ENCODE measurements at regions not wholly inside any gene's neighbourhood (a gene's known extent, or its start where the extent isn't known, plus 50 kb on each side); places are given as distances from the start of the nearest gene placed in this dataset.
"Not testable (repeated sequence)": the region's sequence is repeated elsewhere in the genome, so short reads cannot be mapped to it uniquely, and the experiment has no call there.

DNA sequence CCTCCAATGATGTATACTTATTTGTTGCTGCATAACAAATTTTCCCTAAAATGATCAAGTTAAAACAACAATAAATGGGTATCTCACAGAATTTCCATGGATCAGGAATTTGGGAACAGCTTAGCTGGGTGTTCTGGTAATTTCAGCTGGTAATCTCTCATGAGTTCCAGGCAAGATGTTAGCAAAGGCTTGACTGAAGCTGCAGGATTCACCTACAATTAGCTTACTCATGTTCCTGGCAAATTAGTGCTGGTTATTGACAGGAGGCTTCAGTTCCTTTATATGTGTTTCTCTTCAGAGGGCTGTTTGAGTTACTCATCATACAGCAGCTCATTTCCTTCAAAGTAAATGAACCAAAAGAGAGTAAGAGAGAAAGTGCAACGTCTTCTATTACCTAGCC lies 506.3 kb upstream of the IMPG1 start:
- POLR2A ChIA-PET = no interaction called here
- H3K4me1 Mint-ChIP-seq (ENCODE audit: low read depth, unreplicated experiment) = no peaks in the 10 kb centered on the region
- no peak overlapping the region for H3K4me3 ChIP-seq (ENCODE audit: low read depth, low read length)
- H3K27ac Mint-ChIP-seq (ENCODE audit: unreplicated experiment) = no peak overlapping the region
- no peaks in the 10 kb centered on the region for H3K9me3 Mint-ChIP-seq (ENCODE audit: unreplicated experiment)
- no TSS peak for BruUV-seq (replicated peaks)
- H3K4me1 ChIP-seq = no peaks in the 10 kb centered on the region
- H3K36me3 Mint-ChIP-seq (ENCODE audit: insufficient read depth, unreplicated experiment) = no peaks in the 10 kb centered on the region
- peaks cover 3% of the 10 kb centered on the region for H3K27me3 Mint-ChIP-seq (ENCODE audit: insufficient read depth, unreplicated experiment)
- no peaks in the 10 kb centered on the region for H3K36me3 ChIP-seq (ENCODE audit: control insufficient read depth, insufficient read depth, low read length)
- no peaks in the 10 kb centered on the region for H3K27me3 ChIP-seq (replicated peaks; ENCODE audit: control insufficient read depth, insufficient read depth, low read length)
- intact Hi-C loops (cut with micrococcal nuclease; ENCODE audit: unreplicated experiment) = no loop called here
- no peak overlapping the region for H3K4me3 Mint-ChIP-seq (ENCODE audit: unreplicated experiment)
- no peak for DNase-seq
- no peaks in the 10 kb centered on the region for H3K9me3 ChIP-seq
- CTCF ChIA-PET = no interaction called here
- TF ChIP-seq CTCF (IDR thresholded peaks at IDR 0.05; ENCODE audit: insufficient read depth in 1 of 2, low read depth in 1 of 2, low read length in 1 of 2, severe bottlenecking in 1 of 2, unreplicated experiment in 1 of 2) = no peak

- TF ChIP-seq CTCF (IDR thresholded peaks at IDR 0.05; ENCODE audit: insufficient read depth in 1 of 2, low read depth in 1 of 2, low read length in 1 of 2, severe bottlenecking in 1 of 2, unreplicated experiment in 1 of 2) = no peak
- Mint-ChIP-seq H3K4me1 (ENCODE audit: low read depth, unreplicated experiment) (no peaks in the 10 kb centered on the region), H3K9me3 (ENCODE audit: unreplicated experiment) (no peaks in the 10 kb centered on the region), H3K27ac (ENCODE audit: unreplicated experiment) (no peak overlapping the region), H3K4me3 (ENCODE audit: unreplicated experiment) (no peak overlapping the region), H3K36me3 (ENCODE audit: insufficient read depth, unreplicated experiment) (no peaks in the 10 kb centered on the region), H3K27me3 (ENCODE audit: insufficient read depth, unreplicated experiment) (no peaks in the 10 kb centered on the region)
- Histone ChIP-seq H3K4me3 (ENCODE audit: low read depth, low read length) (no peak overlapping the region), H3K36me3 (ENCODE audit: control insufficient read depth, insufficient read depth, low read length) (no peaks in the 10 kb centered on the region), H3K9me3 (no peaks in the 10 kb centered on the region), H3K27me3 (replicated peaks; ENCODE audit: control insufficient read depth, insufficient read depth, low read length) (no peaks in the 10 kb centered on the region), H3K4me1 (no peaks in the 10 kb centered on the region)
- intact Hi-C loops (cut with micrococcal nuclease; ENCODE audit: unreplicated experiment) = no loop called here
- ChIA-PET POLR2A (no interaction called here), CTCF (no interaction called here)
- DNase-seq = no peak
- no TSS peak for BruUV-seq (replicated peaks)
Observed at GRCh38 chr6:76574746-76575145, 502.3 kb upstream of the IMPG1 start.

DNA sequence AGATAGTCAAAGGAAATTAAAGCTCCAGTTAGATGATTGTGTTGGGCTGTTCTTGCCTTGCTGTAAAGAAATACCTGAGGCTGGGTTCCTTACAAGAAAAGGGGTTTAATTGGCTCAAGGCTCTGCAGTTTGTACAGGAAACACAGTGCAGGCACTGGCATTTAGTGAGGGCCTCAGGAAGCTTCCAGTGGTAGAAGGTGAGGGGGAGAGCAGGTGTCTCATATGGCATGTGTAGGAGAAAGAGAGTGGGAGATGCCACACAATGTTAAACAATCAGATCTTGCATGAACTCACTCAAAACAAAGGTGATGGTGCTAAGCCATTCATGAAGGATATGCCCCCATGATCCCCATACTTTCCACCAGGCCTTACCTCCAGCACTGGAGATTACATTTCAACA lies 493.5 kb upstream of the IMPG1 start:
- no peaks in the 10 kb centered on the region for H3K9me3 ChIP-seq
- H3K27me3 ChIP-seq (replicated peaks; ENCODE audit: control insufficient read depth, insufficient read depth, low read length) = no peaks in the 10 kb centered on the region
- BruUV-seq (replicated peaks) = no TSS peak
- H3K27me3 Mint-ChIP-seq (ENCODE audit: insufficient read depth, unreplicated experiment) = no peaks in the 10 kb centered on the region
- no peaks in the 10 kb centered on the region for H3K4me1 ChIP-seq
- ChIA-PET POLR2A (no interaction called here), CTCF (no interaction called here)
- no peak overlapping the region for H3K27ac Mint-ChIP-seq (ENCODE audit: unreplicated experiment)
- no peak overlapping the region for H3K4me3 ChIP-seq (ENCODE audit: low read depth, low read length)
- H3K9me3 Mint-ChIP-seq (ENCODE audit: unreplicated experiment) = peaks cover 10% of the 10 kb centered on the region
- no peak for DNase-seq
- H3K4me1 Mint-ChIP-seq (ENCODE audit: low read depth, unreplicated experiment) = no peaks in the 10 kb centered on the region
- no peaks in the 10 kb centered on the region for H3K36me3 ChIP-seq (ENCODE audit: control insufficient read depth, insufficient read depth, low read length)
- H3K4me3 Mint-ChIP-seq (ENCODE audit: unreplicated experiment) = no peak overlapping the region
- intact Hi-C loops (cut with micrococcal nuclease; ENCODE audit: unreplicated experiment) = no loop called here
- no peaks in the 10 kb centered on the region for H3K36me3 Mint-ChIP-seq (ENCODE audit: insufficient read depth, unreplicated experiment)
- no peak for TF ChIP-seq CTCF (IDR thresholded peaks at IDR 0.05; ENCODE audit: insufficient read depth in 1 of 2, low read depth in 1 of 2, low read length in 1 of 2, severe bottlenecking in 1 of 2, unreplicated experiment in 1 of 2)

GRCh38 chr6:76562371-76562770 lies 489.9 kb upstream of the IMPG1 start:
- H3K27ac Mint-ChIP-seq (ENCODE audit: unreplicated experiment); POLR2A ChIA-PET; H3K4me3 ChIP-seq (ENCODE audit: low read depth, low read length); H3K36me3 ChIP-seq (ENCODE audit: control insufficient read depth, insufficient read depth, low read length); H3K4me1 ChIP-seq; H3K4me1 Mint-ChIP-seq (ENCODE audit: low read depth, unreplicated experiment); H3K9me3 Mint-ChIP-seq (ENCODE audit: unreplicated experiment); CTCF ChIA-PET; H3K27me3 Mint-ChIP-seq (ENCODE audit: insufficient read depth, unreplicated experiment); BruUV-seq (replicated peaks); H3K4me3 Mint-ChIP-seq (ENCODE audit: unreplicated experiment); H3K9me3 ChIP-seq; DNase-seq; H3K36me3 Mint-ChIP-seq (ENCODE audit: insufficient read depth, unreplicated experiment); H3K27me3 ChIP-seq (replicated peaks; ENCODE audit: control insufficient read depth, insufficient read depth, low read length); intact Hi-C loops (cut with micrococcal nuclease; ENCODE audit: unreplicated experiment): not testable (repeated sequence)

DNA sequence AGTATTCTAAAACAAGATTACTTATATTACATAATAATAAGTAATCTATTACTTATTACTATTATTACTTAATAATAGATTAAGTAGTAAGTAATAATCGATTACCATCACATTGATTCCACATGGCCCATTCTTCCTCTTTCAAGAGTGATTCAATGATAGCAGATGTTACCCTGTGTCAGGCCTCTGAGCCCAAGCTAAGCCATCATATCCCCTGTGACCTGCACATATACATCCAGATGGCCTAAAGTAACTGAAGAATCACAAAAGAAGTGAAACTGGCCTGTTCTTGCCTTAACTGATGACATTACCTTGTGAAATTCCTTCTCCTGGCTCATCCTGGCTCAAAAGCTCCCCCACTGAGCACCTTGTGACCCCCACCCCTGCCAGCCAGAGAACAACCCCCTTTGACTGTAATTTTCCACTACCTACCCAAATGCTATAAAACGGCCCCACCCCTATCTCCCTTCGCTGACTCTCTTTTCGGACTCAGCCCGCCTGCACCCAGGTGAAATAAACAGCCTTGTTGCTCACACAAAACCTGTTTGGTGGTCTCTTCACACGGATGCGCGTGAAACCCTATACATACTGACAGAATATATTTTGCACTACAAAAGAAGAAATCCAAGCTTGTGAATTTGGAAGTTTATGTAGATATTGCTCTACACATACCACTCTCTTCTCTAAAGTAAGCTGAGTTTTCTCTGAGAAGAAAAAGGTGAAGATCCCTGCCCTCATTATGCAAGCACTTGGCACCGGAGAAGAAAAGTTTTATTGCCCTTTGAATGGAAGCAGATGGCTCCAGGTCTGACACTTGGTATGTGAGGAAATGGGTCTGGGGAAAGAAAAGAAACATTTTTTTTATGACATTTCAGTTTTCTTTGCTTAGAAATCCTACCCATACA lies 488.6 kb upstream of the IMPG1 start:
- DNase-seq; H3K27me3 ChIP-seq (replicated peaks; ENCODE audit: control insufficient read depth, insufficient read depth, low read length); H3K4me3 ChIP-seq (ENCODE audit: low read depth, low read length); H3K9me3 Mint-ChIP-seq (ENCODE audit: unreplicated experiment); H3K4me1 Mint-ChIP-seq (ENCODE audit: low read depth, unreplicated experiment); H3K36me3 Mint-ChIP-seq (ENCODE audit: insufficient read depth, unreplicated experiment); H3K27ac Mint-ChIP-seq (ENCODE audit: unreplicated experiment); H3K9me3 ChIP-seq; H3K27me3 Mint-ChIP-seq (ENCODE audit: insufficient read depth, unreplicated experiment); BruUV-seq (replicated peaks); H3K4me3 Mint-ChIP-seq (ENCODE audit: unreplicated experiment); H3K36me3 ChIP-seq (ENCODE audit: control insufficient read depth, insufficient read depth, low read length); H3K4me1 ChIP-seq; POLR2A ChIA-PET; CTCF ChIA-PET; intact Hi-C loops (cut with micrococcal nuclease; ENCODE audit: unreplicated experiment): not testable (repeated sequence)
